MM.1S (cell line): ENCODE measurements at regions not wholly inside any gene's neighbourhood (a gene's known extent, or its start where the extent isn't known, plus 50 kb on each side); places are given as distances from the start of the nearest gene placed in this dataset.

ENCODE experiments used
- DNase-seq: peaks from one replicate; pipeline ENCODE4 v3.0.0-alpha.2; 2015
- H2AFZ ChIP-seq: fragments of 300-600 bp; sonication (generic); 2 replicates; pipeline ENCODE4 v1.6.0; 2016; ENCODE audit warnings: antibody characterized with exemption, low read length
- H3F3A ChIP-seq: fragments of 300-600 bp; sonication (generic); 2 replicates; pipeline ENCODE4 v1.6.1; 2016; ENCODE audit warnings: mild to moderate bottlenecking, antibody characterized with exemption, low read length, moderate library complexity, mixed read lengths; ENCODE audit not compliant: insufficient read depth
- H3K27ac ChIP-seq: fragments of 300-600 bp; sonication (generic); 2 replicates; pipeline ENCODE4 v1.5.1; 2016; ENCODE audit warnings: mild to moderate bottlenecking, low read length
- H3K27me3 ChIP-seq: fragments of 300-600 bp; sonication (generic); replicated peaks from 2 replicates; pipeline ENCODE4 v1.6.0; 2016; ENCODE audit warnings: low read length; ENCODE audit not compliant: insufficient read depth
- H3K36me3 ChIP-seq: fragments of 300-600 bp; sonication (generic); replicated peaks from 2 replicates; pipeline ENCODE4 v1.6.1; 2016; ENCODE audit warnings: mild to moderate bottlenecking, low read length, mixed read lengths; ENCODE audit not compliant: insufficient read depth
- H3K4me1 ChIP-seq: fragments of 300-600 bp; sonication (generic); 2 replicates; pipeline ENCODE4 v1.6.1; 2016; ENCODE audit warnings: low read length, mixed read lengths
- H3K4me2 ChIP-seq: fragments of 300-600 bp; sonication (generic); 2 replicates; pipeline ENCODE4 v1.6.0; 2016; ENCODE audit warnings: low read depth, low read length
- H3K4me3 ChIP-seq: fragments of 300-600 bp; sonication (generic); 2 replicates; pipeline ENCODE4 v1.5.1; 2016; ENCODE audit warnings: low read length, mixed read lengths
- H3K79me2 ChIP-seq: fragments of 300-600 bp; sonication (generic); 2 replicates; pipeline ENCODE4 v1.6.1; 2016; ENCODE audit warnings: mixed run types, low read length, mixed read lengths
- H3K9ac ChIP-seq: fragments of 300-600 bp; sonication (generic); 2 replicates; pipeline ENCODE4 v1.6.1; 2016; ENCODE audit warnings: low read length, mixed read lengths
- H3K9me2 ChIP-seq: fragments of 300-600 bp; sonication (generic); replicated peaks from 2 replicates; pipeline ENCODE4 v1.6.1; 2016; ENCODE audit warnings: mild to moderate bottlenecking, low read length, mixed read lengths; ENCODE audit not compliant: insufficient read depth
- H3K9me3 ChIP-seq: fragments of 300-600 bp; sonication (generic); replicated peaks from 2 replicates; pipeline ENCODE4 v1.6.1; 2016; ENCODE audit warnings: mild to moderate bottlenecking, low read length, mixed read lengths; ENCODE audit not compliant: insufficient read depth
- H4K20me1 ChIP-seq: fragments of 300-600 bp; sonication (generic); 2 replicates; pipeline ENCODE4 v1.6.1; 2016; ENCODE audit warnings: mild to moderate bottlenecking, low read length, moderate library complexity, mixed read lengths; ENCODE audit not compliant: insufficient read depth
- CTCF ChIP-seq: fragments of 300-600 bp; sonication (generic); IDR thresholded peaks from 2 replicates; pipeline ENCODE4 v1.5.1; 2016; ENCODE audit warnings: antibody characterized with exemption, low read length, mixed read lengths
- EZH2 ChIP-seq: fragments of 300-600 bp; sonication (generic); optimal IDR thresholded peaks from 2 replicates; pipeline ENCODE3; 2017; ENCODE audit warnings: low read depth, mild to moderate bottlenecking, antibody characterized with exemption, low read length, mixed read lengths
- EZH2phosphoT487 ChIP-seq: fragments of 300-600 bp; sonication (generic); IDR thresholded peaks from 2 replicates; pipeline ENCODE4 v1.6.1; 2018; ENCODE audit warnings: antibody characterized with exemption, low read length

DNA sequence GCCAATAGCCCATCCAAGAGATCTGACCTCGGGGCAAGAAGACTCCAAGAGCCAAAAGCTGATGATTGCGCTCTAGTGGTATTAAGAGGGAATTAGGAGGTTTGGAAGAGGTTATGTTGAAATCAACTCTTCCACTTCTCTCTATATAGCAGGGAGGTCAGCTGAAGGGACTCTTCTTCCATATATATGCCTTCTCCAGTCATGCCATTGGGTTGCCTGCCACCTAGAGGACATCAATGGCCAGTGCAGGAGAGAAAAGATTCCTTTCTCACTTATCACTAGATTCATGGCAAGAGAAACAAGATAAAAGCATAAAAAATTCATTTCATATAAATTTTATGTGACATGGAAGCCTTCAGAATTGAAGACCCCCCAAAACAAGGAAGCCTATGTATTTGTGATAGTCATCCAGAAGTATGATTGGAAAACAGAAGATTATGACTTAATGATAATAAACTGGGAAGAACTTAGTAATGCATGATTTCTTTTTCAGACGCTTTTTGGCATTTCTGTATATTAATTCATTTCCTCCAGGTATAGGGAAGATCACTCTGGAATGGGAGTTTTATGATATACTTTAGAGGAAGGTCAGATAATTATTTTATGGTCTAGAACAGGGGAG, 435.1 kb upstream of the DDI1 start:
- Histone ChIP-seq H3K4me3 (no peak overlapping the region), H3K4me2 (no peak overlapping the region), H3K9ac (no peak overlapping the region), H3K4me1 (peaks cover 10% of the 10 kb centered on the region; the same call in 1 of the 2 replicates), H3K9me2 (no peaks in the 10 kb centered on the region), H3K9me3 (no peaks in the 10 kb centered on the region), H3K36me3 (no peaks in the 10 kb centered on the region), H3K27ac (no peak overlapping the region), H3K27me3 (no peaks in the 10 kb centered on the region), H3K79me2 (no peaks in the 10 kb centered on the region), H3F3A (no peaks in the 10 kb centered on the region), H2AFZ (no peak overlapping the region), H4K20me1 (no peaks in the 10 kb centered on the region)
- TF ChIP-seq EZH2 = no peak
- TF ChIP-seq CTCF = peak; percentile 88
- no peak for TF ChIP-seq EZH2phosphoT487
- DNase-seq = peak; percentile 53

DNA sequence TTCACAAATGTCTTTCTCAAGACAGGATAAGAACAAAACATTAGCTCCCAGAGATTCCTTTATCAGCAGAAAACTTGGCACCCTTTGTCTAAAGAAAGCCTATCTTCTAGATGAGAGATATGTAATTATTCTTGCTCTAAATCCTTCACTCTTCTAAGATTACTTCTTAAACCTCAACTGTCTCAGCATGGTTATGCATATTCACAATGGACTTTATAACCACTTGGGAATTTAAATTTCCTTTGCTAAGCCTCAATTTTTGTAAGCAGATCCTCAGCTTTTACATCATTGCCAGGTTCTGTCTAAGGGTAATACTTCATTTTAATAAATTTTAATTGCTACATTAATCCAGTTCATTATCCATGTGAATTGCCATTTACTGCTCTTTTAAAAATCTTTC, 433.6 kb upstream of the DDI1 start:
- H3K9me2 ChIP-seq = no peaks in the 10 kb centered on the region
- no peaks in the 10 kb centered on the region for H3F3A ChIP-seq
- peaks cover 2% of the 10 kb centered on the region; the same call in 1 of the 2 replicates for H3K4me1 ChIP-seq
- no peaks in the 10 kb centered on the region for H3K79me2 ChIP-seq
- no peaks in the 10 kb centered on the region for H3K9me3 ChIP-seq
- H3K36me3 ChIP-seq = no peaks in the 10 kb centered on the region
- H4K20me1 ChIP-seq = no peaks in the 10 kb centered on the region
- TF ChIP-seq CTCF (no peak), EZH2phosphoT487 (no peak), EZH2 (no peak)
- H3K27me3 ChIP-seq = no peaks in the 10 kb centered on the region
- no peak for DNase-seq
- H3K9ac ChIP-seq = no peak overlapping the region
- H3K4me3 ChIP-seq = no peak overlapping the region
- H3K4me2 ChIP-seq = no peak overlapping the region
- H3K27ac ChIP-seq = no peak overlapping the region
- no peak overlapping the region for H2AFZ ChIP-seq

GRCh38 chr11:103604310-103604709, 432.1 kb upstream of the DDI1 start:
- Histone ChIP-seq H3K27me3 (no peaks in the 10 kb centered on the region), H3K36me3 (no peaks in the 10 kb centered on the region), H3K9me3 (no peaks in the 10 kb centered on the region), H3K9me2 (no peaks in the 10 kb centered on the region), H3K27ac (no peak overlapping the region), H4K20me1 (no peaks in the 10 kb centered on the region), H3K4me1 (no peaks in the 10 kb centered on the region), H3K4me2 (no peak overlapping the region), H3K9ac (no peak overlapping the region), H3K79me2 (no peaks in the 10 kb centered on the region), H3F3A (no peaks in the 10 kb centered on the region), H2AFZ (no peak overlapping the region), H3K4me3 (no peak overlapping the region)
- TF ChIP-seq EZH2phosphoT487 (no peak), EZH2 (no peak), CTCF (no peak)
- DNase-seq = no peak
